ENCODE measurements at regions not wholly inside any gene's neighbourhood (a gene's known extent, or its start where the extent isn't known, plus 50 kb on each side); places are given as distances from the start of the nearest gene placed in this dataset.
"Not testable (repeated sequence)": the region's sequence is repeated elsewhere in the genome, so short reads cannot be mapped to it uniquely, and the experiment has no call there.

DNA sequence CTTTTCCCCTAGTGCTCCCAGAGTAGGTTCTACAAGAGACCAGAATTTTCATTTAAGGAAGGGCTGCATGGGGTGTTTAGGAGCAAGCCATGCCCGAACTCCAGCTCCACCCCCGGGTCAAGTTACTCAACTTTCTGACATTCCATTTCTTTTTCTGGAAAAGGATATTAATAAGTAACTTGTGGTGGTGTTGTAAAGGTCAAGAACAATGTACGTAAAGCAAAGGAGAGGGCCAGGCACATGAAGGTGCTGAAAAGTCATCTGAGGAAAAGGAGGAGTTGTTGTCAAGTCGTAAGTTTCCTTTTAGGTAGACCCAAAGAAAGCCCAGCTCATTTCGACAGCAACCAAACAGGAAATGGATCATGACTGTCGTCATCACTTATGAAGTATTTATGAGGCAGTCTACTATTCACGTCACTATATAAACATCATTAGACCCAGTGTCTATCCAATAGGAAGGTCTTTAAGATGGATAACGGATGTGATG, 319.6 kb upstream of the IL12A start:
- DNase-seq (ENCODE audit: low read depth) = peak; percentile 10
- no peak overlapping the region for H3K4me3 ChIP-seq (ENCODE audit: control insufficient read depth, low read depth, low read length)
- TF ChIP-seq, protein P1, sequence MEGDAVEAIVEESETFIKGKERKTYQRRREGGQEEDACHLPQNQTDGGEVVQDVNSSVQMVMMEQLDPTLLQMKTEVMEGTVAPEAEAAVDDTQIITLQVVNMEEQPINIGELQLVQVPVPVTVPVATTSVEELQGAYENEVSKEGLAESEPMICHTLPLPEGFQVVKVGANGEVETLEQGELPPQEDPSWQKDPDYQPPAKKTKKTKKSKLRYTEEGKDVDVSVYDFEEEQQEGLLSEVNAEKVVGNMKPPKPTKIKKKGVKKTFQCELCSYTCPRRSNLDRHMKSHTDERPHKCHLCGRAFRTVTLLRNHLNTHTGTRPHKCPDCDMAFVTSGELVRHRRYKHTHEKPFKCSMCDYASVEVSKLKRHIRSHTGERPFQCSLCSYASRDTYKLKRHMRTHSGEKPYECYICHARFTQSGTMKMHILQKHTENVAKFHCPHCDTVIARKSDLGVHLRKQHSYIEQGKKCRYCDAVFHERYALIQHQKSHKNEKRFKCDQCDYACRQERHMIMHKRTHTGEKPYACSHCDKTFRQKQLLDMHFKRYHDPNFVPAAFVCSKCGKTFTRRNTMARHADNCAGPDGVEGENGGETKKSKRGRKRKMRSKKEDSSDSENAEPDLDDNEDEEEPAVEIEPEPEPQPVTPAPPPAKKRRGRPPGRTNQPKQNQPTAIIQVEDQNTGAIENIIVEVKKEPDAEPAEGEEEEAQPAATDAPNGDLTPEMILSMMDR (IDR thresholded peaks at IDR 0.05; ENCODE audit: control insufficient read depth, insufficient read depth, low read depth, low read length, missing control alignments) = no peak

- TF ChIP-seq, protein P1 (IDR thresholded peaks at IDR 0.05; ENCODE audit: control insufficient read depth, insufficient read depth, low read depth, low read length, missing control alignments) = no peak
- no peak overlapping the region for H3K4me3 ChIP-seq (ENCODE audit: control insufficient read depth, low read depth, low read length)
- no peak for DNase-seq (ENCODE audit: low read depth)
Measured at GRCh38 chr3:159669766-159670165, 318.9 kb upstream of the IL12A start.

- TF ChIP-seq, protein P1 (IDR thresholded peaks at IDR 0.05; ENCODE audit: control insufficient read depth, insufficient read depth, low read depth, low read length, missing control alignments) = no peak
- H3K4me3 ChIP-seq (ENCODE audit: control insufficient read depth, low read depth, low read length) = no peak overlapping the region
- no peak for DNase-seq (ENCODE audit: low read depth)
Measured at GRCh38 chr3:159672728-159673688, 315.6 kb upstream of the IL12A start.

DNA sequence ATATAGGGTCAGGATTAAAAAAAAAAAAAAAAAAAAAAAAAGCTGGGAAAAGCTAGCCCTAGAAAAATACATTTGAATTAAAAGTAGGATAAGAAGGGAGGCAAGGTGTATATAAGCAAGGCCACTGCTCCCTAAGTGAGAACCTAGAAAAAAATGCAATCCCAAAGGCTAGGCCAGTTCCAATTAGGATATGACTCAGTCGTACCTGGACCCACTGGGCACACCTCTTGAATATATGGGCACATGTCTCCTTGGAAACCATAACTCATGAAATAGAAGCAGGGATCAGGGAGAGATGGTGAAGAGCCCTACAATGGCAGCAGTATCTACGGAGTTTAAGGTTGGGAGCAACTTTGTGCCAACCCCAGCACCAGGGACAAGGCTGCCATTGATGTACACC, 314.1 kb upstream of the IL12A start:
- TF ChIP-seq, protein P1 (IDR thresholded peaks at IDR 0.05; ENCODE audit: control insufficient read depth, insufficient read depth, low read depth, low read length, missing control alignments) = no peak
- no peak for DNase-seq (ENCODE audit: low read depth)

DNA sequence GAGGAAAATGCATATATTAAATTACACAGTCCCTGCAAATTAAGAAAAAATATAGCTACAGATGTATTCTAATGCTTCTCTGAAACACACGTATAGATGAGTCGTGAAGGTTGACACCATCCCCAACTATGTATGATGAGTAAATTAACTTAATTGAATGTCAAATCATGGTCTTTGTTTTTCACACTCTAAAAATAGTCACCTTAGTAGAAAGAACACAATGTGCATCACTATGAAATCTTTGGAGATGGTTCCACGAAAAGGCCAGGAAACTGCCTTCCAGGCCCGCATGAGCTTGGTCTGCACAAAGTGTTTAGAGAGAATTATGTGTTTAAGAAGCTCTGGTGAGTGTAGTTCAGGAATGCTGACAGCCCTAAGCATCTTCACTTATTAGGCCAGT, 313.4 kb upstream of the IL12A start:
- TF ChIP-seq, protein P1 (IDR thresholded peaks at IDR 0.05; ENCODE audit: control insufficient read depth, insufficient read depth, low read depth, low read length, missing control alignments) = no peak
- no peak overlapping the region for H3K4me3 ChIP-seq (ENCODE audit: control insufficient read depth, low read depth, low read length)
- DNase-seq (ENCODE audit: low read depth) = no peak

More for the DNA sequence above, 314.1 kb upstream of the IL12A start:
- no peak overlapping the region for H3K4me3 ChIP-seq (ENCODE audit: control insufficient read depth, low read depth, low read length)

GRCh38 chr3:159679900-159680299, 308.7 kb upstream of the IL12A start:
- DNase-seq (ENCODE audit: low read depth) = no peak
- TF ChIP-seq, protein P1 (IDR thresholded peaks at IDR 0.05; ENCODE audit: control insufficient read depth, insufficient read depth, low read depth, low read length, missing control alignments) = no peak
- H3K4me3 ChIP-seq (ENCODE audit: control insufficient read depth, low read depth, low read length) = no peak overlapping the region

DNA sequence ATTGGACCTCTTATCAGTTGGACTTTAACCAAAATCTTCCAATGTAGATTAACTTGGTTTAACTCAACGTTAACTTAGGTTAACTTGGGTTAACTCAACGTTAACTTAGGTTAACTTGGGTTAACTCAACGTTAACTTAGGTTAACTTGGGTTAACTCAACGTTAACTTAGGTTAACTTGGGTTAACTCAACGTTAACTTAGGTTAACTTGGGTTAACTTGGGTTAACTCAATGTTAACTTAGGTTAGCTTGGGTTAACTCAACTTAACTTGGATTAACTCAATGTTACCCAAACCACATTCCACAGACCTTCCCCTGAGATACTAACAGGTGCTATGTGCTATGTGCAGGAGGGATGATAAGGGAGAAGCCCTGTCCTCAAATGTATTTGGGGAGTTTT, 306.9 kb upstream of the IL12A start:
- H3K4me3 ChIP-seq (ENCODE audit: control insufficient read depth, low read depth, low read length); DNase-seq (ENCODE audit: low read depth): not testable (repeated sequence)
